ENCODE measurements at regions not wholly inside any gene's neighbourhood (a gene's known extent, or its start where the extent isn't known, plus 50 kb on each side); places are given as distances from the start of the nearest gene placed in this dataset.

- TF ChIP-seq TCF12 (IDR thresholded peaks at IDR 0.05; ENCODE audit: low read depth) (no peak), TAF1 (IDR thresholded peaks at IDR 0.05; ENCODE audit: low read depth) (no peak), ZBTB7A (IDR thresholded peaks at IDR 0.05; ENCODE audit: low read depth) (no peak), FOXM1 (IDR thresholded peaks at IDR 0.05; ENCODE audit: borderline replicate concordance, low read depth) (no peak), TEAD4 (IDR thresholded peaks at IDR 0.05) (no peak), CEBPB (IDR thresholded peaks at IDR 0.05) (no peak), YY1 (IDR thresholded peaks at IDR 0.05; ENCODE audit: low read depth) (no peak)
Observed at GRCh38 chr1:213519098-213519497, 468.1 kb downstream of the RPS6KC1 start.

GRCh38 chr1:213521206-213521605, 466.6 kb upstream of the PROX1 start:
- TF ChIP-seq REST (IDR thresholded peaks at IDR 0.05; ENCODE audit: low read depth) (no peak), NFIC (IDR thresholded peaks at IDR 0.05) (no peak), MAX (IDR thresholded peaks at IDR 0.05) (no peak), EGR1 (IDR thresholded peaks at IDR 0.05) (no peak), CREB1 (IDR thresholded peaks at IDR 0.05; ENCODE audit: low read depth) (no peak), CEBPB (IDR thresholded peaks at IDR 0.05) (no peak), ZBTB7A (IDR thresholded peaks at IDR 0.05; ENCODE audit: low read depth) (no peak), USF1 (IDR thresholded peaks at IDR 0.05) (no peak), YY1 (IDR thresholded peaks at IDR 0.05; ENCODE audit: low read depth) (no peak), TCF12 (IDR thresholded peaks at IDR 0.05; ENCODE audit: low read depth) (no peak), RAD21 (IDR thresholded peaks at IDR 0.05; ENCODE audit: low read depth) (no peak), TAF1 (IDR thresholded peaks at IDR 0.05; ENCODE audit: low read depth) (no peak), FOXM1 (IDR thresholded peaks at IDR 0.05; ENCODE audit: borderline replicate concordance, low read depth) (no peak), EP300 (IDR thresholded peaks at IDR 0.05; ENCODE audit: borderline replicate concordance) (no peak), TEAD4 (IDR thresholded peaks at IDR 0.05) (no peak)

GRCh38 chr1:213523781-213524398, 463.9 kb upstream of the PROX1 start:
- TF ChIP-seq NFIC (IDR thresholded peaks at IDR 0.05) (no peak), RAD21 (IDR thresholded peaks at IDR 0.05; ENCODE audit: low read depth) (no peak), YY1 (IDR thresholded peaks at IDR 0.05; ENCODE audit: low read depth) (no peak), MAX (IDR thresholded peaks at IDR 0.05) (no peak), REST (IDR thresholded peaks at IDR 0.05; ENCODE audit: low read depth) (no peak), ZBTB7A (IDR thresholded peaks at IDR 0.05; ENCODE audit: low read depth) (no peak), TCF12 (IDR thresholded peaks at IDR 0.05; ENCODE audit: low read depth) (no peak)

- TF ChIP-seq REST (IDR thresholded peaks at IDR 0.05; ENCODE audit: low read depth): no peak
- no peak for TF ChIP-seq EP300 (IDR thresholded peaks at IDR 0.05; ENCODE audit: borderline replicate concordance)
- TF ChIP-seq TEAD4 (IDR thresholded peaks at IDR 0.05): no peak
- no peak for TF ChIP-seq MAX (IDR thresholded peaks at IDR 0.05)
- TF ChIP-seq YY1 (IDR thresholded peaks at IDR 0.05; ENCODE audit: low read depth): no peak
- no peak for TF ChIP-seq EGR1 (IDR thresholded peaks at IDR 0.05)
- no peak for TF ChIP-seq CEBPB (IDR thresholded peaks at IDR 0.05)
- no peak for TF ChIP-seq USF1 (IDR thresholded peaks at IDR 0.05)
- no peak for TF ChIP-seq ZBTB7A (IDR thresholded peaks at IDR 0.05; ENCODE audit: low read depth)
- no peak for TF ChIP-seq TAF1 (IDR thresholded peaks at IDR 0.05; ENCODE audit: low read depth)
Observed at GRCh38 chr1:213526306-213526705, 461.5 kb upstream of the PROX1 start.

Data from Ishikawa (cell line).